SK-N-SH (cell line): ENCODE measurements at regions not wholly inside any gene's neighbourhood (a gene's known extent, or its start where the extent isn't known, plus 50 kb on each side); places are given as distances from the start of the nearest gene placed in this dataset.

Source experiments
- CHD2 ChIP-seq: fragments of 150-350 bp; IDR thresholded peaks from 2 replicates; pipeline ENCODE4 v1.6.1; 2018; ENCODE audit warnings: low read length; ENCODE audit not compliant: partially characterized antibody
- ELF1 ChIP-seq: IDR thresholded peaks from 2 replicates; pipeline ENCODE4 v1.4.0; 2012
- EZH2phosphoT487 ChIP-seq: fragments of 200-600 bp; sonication (generic); IDR thresholded peaks from 2 replicates; pipeline ENCODE4 v1.6.1; 2017; ENCODE audit warnings: low read depth, mixed run types, mild to moderate bottlenecking, antibody characterized with exemption, moderate library complexity, borderline replicate concordance
- GABPA ChIP-seq: IDR thresholded peaks from 2 replicates; pipeline ENCODE4 v1.4.0; 2012; ENCODE audit warnings: low read depth, mild to moderate bottlenecking
- MEF2A ChIP-seq: IDR thresholded peaks from 2 replicates; pipeline ENCODE4 v1.4.0; 2012; ENCODE audit warnings: low read depth, borderline replicate concordance
- NRF1 ChIP-seq: IDR thresholded peaks from 2 replicates; pipeline ENCODE4 v1.6.1; 2012; ENCODE audit warnings: low read depth, mild to moderate bottlenecking, low read length
- POLR2AphosphoS5 ChIP-seq: IDR thresholded peaks from 2 replicates; pipeline ENCODE4 v1.6.1; 2012; ENCODE audit warnings: low read depth, low read length
- SIN3A ChIP-seq: IDR thresholded peaks from 2 replicates; pipeline ENCODE4 v1.6.1; 2012; ENCODE audit warnings: low read depth, mild to moderate bottlenecking, low read length, moderate library complexity, borderline replicate concordance
- SMC3 ChIP-seq: IDR thresholded peaks from 2 replicates; pipeline ENCODE4 v1.6.1; 2012; ENCODE audit warnings: low read depth, low read length, improper control_type of control experiment
- TAF1 ChIP-seq: IDR thresholded peaks from 2 replicates; pipeline ENCODE4 v1.6.1; 2012; ENCODE audit warnings: low read depth, mild to moderate bottlenecking, low read length, moderate library complexity, borderline replicate concordance
- TF ChIP-seq, protein P1 (sequence below): IDR thresholded peaks from 2 replicates; pipeline ENCODE4 v1.4.0; 2012; ENCODE audit warnings: low read depth, borderline replicate concordance
- TF ChIP-seq, protein P2 (sequence below): fragments of 200-600 bp; sonication (generic); IDR thresholded peaks from 2 replicates; pipeline ENCODE4 v1.6.1; 2017; ENCODE audit warnings: antibody characterized with exemption, mild to moderate bottlenecking, moderate library complexity
- TF ChIP-seq, protein P3 (sequence below): IDR thresholded peaks from 2 replicates; pipeline ENCODE4 v1.6.1; 2012; ENCODE audit warnings: mild to moderate bottlenecking, low read depth, low read length, moderate library complexity

DNA sequence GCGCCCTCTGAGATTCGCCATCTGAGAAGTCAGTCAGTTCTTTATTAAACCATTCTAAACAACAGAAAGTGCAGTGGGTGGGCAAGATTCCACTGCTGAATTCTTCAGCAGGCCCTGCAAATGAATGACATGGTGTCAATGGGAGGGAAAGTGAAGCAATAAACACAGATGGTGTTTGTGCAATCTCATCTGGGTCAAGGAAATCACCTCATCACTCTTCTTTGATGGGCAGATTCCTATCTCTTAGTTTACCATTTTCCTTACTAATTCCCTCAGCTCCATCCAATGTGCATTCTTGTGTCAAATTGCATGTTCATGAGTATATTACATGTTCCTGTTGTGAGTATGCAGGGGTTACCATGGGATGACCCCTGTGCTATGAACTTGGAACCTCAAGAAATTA is 100.7 kb upstream of the CYP1B1 start:
- TF ChIP-seq, protein P1, sequence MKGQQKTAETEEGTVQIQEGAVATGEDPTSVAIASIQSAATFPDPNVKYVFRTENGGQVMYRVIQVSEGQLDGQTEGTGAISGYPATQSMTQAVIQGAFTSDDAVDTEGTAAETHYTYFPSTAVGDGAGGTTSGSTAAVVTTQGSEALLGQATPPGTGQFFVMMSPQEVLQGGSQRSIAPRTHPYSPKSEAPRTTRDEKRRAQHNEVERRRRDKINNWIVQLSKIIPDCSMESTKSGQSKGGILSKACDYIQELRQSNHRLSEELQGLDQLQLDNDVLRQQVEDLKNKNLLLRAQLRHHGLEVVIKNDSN = no peak
- TF ChIP-seq, protein P2, sequence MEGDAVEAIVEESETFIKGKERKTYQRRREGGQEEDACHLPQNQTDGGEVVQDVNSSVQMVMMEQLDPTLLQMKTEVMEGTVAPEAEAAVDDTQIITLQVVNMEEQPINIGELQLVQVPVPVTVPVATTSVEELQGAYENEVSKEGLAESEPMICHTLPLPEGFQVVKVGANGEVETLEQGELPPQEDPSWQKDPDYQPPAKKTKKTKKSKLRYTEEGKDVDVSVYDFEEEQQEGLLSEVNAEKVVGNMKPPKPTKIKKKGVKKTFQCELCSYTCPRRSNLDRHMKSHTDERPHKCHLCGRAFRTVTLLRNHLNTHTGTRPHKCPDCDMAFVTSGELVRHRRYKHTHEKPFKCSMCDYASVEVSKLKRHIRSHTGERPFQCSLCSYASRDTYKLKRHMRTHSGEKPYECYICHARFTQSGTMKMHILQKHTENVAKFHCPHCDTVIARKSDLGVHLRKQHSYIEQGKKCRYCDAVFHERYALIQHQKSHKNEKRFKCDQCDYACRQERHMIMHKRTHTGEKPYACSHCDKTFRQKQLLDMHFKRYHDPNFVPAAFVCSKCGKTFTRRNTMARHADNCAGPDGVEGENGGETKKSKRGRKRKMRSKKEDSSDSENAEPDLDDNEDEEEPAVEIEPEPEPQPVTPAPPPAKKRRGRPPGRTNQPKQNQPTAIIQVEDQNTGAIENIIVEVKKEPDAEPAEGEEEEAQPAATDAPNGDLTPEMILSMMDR = no peak
- TF ChIP-seq GABPA (no peak), TAF1 (no peak), MEF2A (no peak), EZH2phosphoT487 (no peak), POLR2AphosphoS5 (no peak), NRF1 (no peak), ELF1 (no peak), CHD2 (no peak), SMC3 (no peak), SIN3A (no peak)
- TF ChIP-seq, protein P3, sequence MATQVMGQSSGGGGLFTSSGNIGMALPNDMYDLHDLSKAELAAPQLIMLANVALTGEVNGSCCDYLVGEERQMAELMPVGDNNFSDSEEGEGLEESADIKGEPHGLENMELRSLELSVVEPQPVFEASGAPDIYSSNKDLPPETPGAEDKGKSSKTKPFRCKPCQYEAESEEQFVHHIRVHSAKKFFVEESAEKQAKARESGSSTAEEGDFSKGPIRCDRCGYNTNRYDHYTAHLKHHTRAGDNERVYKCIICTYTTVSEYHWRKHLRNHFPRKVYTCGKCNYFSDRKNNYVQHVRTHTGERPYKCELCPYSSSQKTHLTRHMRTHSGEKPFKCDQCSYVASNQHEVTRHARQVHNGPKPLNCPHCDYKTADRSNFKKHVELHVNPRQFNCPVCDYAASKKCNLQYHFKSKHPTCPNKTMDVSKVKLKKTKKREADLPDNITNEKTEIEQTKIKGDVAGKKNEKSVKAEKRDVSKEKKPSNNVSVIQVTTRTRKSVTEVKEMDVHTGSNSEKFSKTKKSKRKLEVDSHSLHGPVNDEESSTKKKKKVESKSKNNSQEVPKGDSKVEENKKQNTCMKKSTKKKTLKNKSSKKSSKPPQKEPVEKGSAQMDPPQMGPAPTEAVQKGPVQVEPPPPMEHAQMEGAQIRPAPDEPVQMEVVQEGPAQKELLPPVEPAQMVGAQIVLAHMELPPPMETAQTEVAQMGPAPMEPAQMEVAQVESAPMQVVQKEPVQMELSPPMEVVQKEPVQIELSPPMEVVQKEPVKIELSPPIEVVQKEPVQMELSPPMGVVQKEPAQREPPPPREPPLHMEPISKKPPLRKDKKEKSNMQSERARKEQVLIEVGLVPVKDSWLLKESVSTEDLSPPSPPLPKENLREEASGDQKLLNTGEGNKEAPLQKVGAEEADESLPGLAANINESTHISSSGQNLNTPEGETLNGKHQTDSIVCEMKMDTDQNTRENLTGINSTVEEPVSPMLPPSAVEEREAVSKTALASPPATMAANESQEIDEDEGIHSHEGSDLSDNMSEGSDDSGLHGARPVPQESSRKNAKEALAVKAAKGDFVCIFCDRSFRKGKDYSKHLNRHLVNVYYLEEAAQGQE = no peak
